Stimulated activated CD8-positive, alpha-beta memory T cell treated with anti-CD3 and anti-CD28 coated beads, Interleukin-7, amount 100 ng/mL, for 1 hour (primary cell): ENCODE measurements at regions not wholly inside any gene's neighbourhood (a gene's known extent, or its start where the extent isn't known, plus 50 kb on each side); places are given as distances from the start of the nearest gene placed in this dataset.

Experiments used
- DNase-seq, 2 donors: peaks; one replicate each; pipeline ENCODE4 v3.0.0-alpha.2; 2020; ENCODE audit warnings: low read depth in 2 of 2

- no peak for DNase-seq
Measured at GRCh38 chr4:155564086-155564485, 102.6 kb upstream of the GUCY1A1 start.

- no peak for DNase-seq
Measured at GRCh38 chr4:155559915-155560314, 106.7 kb upstream of the GUCY1A1 start.

- DNase-seq: no peak
Measured at GRCh38 chr4:155552180-155552579, 114.5 kb upstream of the GUCY1A1 start.

GRCh38 chr4:155548173-155548572, 118.5 kb upstream of the GUCY1A1 start:
- no peak for DNase-seq

GRCh38 chr4:155546451-155546850, 120.2 kb upstream of the GUCY1A1 start:
- no peak for DNase-seq

- no peak for DNase-seq
Measured at GRCh38 chr4:155545456-155545855, 121.2 kb upstream of the GUCY1A1 start.

GRCh38 chr4:155544547-155544946, 122.1 kb upstream of the GUCY1A1 start:
- no peak for DNase-seq

GRCh38 chr4:155543126-155543765, 123.4 kb upstream of the GUCY1A1 start:
- DNase-seq: no peak

- no peak for DNase-seq
Measured at GRCh38 chr4:155542415-155542814, 124.2 kb upstream of the GUCY1A1 start.

GRCh38 chr4:155541716-155542115, 124.9 kb upstream of the GUCY1A1 start:
- no peak for DNase-seq

GRCh38 chr4:155540698-155541097, 126.0 kb upstream of the GUCY1A1 start:
- DNase-seq: no peak

GRCh38 chr4:155539746-155540145, 126.9 kb upstream of the GUCY1A1 start:
- no peak for DNase-seq

GRCh38 chr4:155535802-155536454, 130.7 kb upstream of the GUCY1A1 start:
- no peak for DNase-seq

- DNase-seq: no peak
Measured at GRCh38 chr4:155532373-155533085, 134.1 kb upstream of the GUCY1A1 start.

GRCh38 chr4:155530857-155531256, 135.8 kb upstream of the GUCY1A1 start:
- no peak for DNase-seq

- DNase-seq: no peak
Measured at GRCh38 chr4:155530290-155530689, 136.4 kb upstream of the GUCY1A1 start.

GRCh38 chr4:155529716-155530115, 136.9 kb upstream of the GUCY1A1 start:
- no peak for DNase-seq

GRCh38 chr4:155529272-155529671, 137.4 kb upstream of the GUCY1A1 start:
- no peak for DNase-seq

GRCh38 chr4:155526452-155527169, 140.0 kb upstream of the GUCY1A1 start:
- no peak for DNase-seq

GRCh38 chr4:155524926-155525455, 141.7 kb upstream of the GUCY1A1 start:
- no peak for DNase-seq

GRCh38 chr4:155523358-155523757, 143.3 kb upstream of the GUCY1A1 start:
- DNase-seq: no peak

GRCh38 chr4:155522201-155522600, 144.4 kb upstream of the GUCY1A1 start:
- no peak for DNase-seq
